HEK293T (cell line): ENCODE measurements at regions not wholly inside any gene's neighbourhood (a gene's known extent, or its start where the extent isn't known, plus 50 kb on each side); places are given as distances from the start of the nearest gene placed in this dataset.

ENCODE experiments used
- CTCF ChIA-PET: fragments of 350-600 bp; formaldehyde crosslinking; extraction: SDS; loops from one replicate; lab custom pipeline; 2021; ENCODE audit warnings: antibody characterized with exemption, inconsistent platforms; lab: Yijun Ruan, JAX
- POLR2A ChIA-PET: fragments of 350-600 bp; formaldehyde crosslinking; extraction: SDS; loops from one replicate; lab custom pipeline; 2020; ENCODE audit warnings: antibody characterized with exemption, inconsistent platforms; lab: Yijun Ruan, JAX
- DNase-seq: peaks from one replicate; pipeline ENCODE4 v3.0.0; 2012; ENCODE audit warnings: mixed read lengths; ENCODE audit errors: extremely low spot score
- ARNT ChIP-seq: fragments of 450-650 bp; IDR thresholded peaks from 2 replicates; pipeline ENCODE4 v1.6.1; 2017; ENCODE audit warnings: mild to moderate bottlenecking
- BHLHE40 ChIP-seq: fragments of 450-650 bp; IDR thresholded peaks from 2 replicates; pipeline ENCODE4 v1.6.1; 2016; ENCODE audit warnings: mild to moderate bottlenecking, moderate library complexity, borderline replicate concordance
- CTBP1 ChIP-seq: fragments of 450-650 bp; IDR thresholded peaks from 2 replicates; pipeline ENCODE4 v1.6.1; 2016; ENCODE audit warnings: borderline replicate concordance
- ELF4 ChIP-seq: fragments of 450-650 bp; IDR thresholded peaks from 2 replicates; pipeline ENCODE4 v1.6.1; 2017; ENCODE audit warnings: antibody characterized with exemption
- FOXA1 ChIP-seq: fragments of 450-650 bp; IDR thresholded peaks from 2 replicates; pipeline ENCODE4 v1.6.1; 2016; ENCODE audit warnings: mild to moderate bottlenecking
- FOXK2 ChIP-seq: fragments of 450-650 bp; IDR thresholded peaks from 2 replicates; pipeline ENCODE4 v1.6.1; 2016; ENCODE audit warnings: mild to moderate bottlenecking
- FOXM1 ChIP-seq: fragments of 450-650 bp; IDR thresholded peaks from 2 replicates; pipeline ENCODE4 v1.6.1; 2017; ENCODE audit warnings: mild to moderate bottlenecking, borderline replicate concordance
- HDGF ChIP-seq: fragments of 450-650 bp; IDR thresholded peaks from 2 replicates; pipeline ENCODE4 v1.6.1; 2017; ENCODE audit warnings: antibody characterized with exemption, borderline replicate concordance
- L3MBTL2 ChIP-seq: fragments of 450-650 bp; conservative IDR thresholded peaks from 2 replicates; pipeline ENCODE4 v1.6.1; 2016; ENCODE audit warnings: mild to moderate bottlenecking
- LEF1 ChIP-seq: fragments of 450-650 bp; IDR thresholded peaks from 2 replicates; pipeline ENCODE4 v1.6.1; 2017; ENCODE audit warnings: mild to moderate bottlenecking, borderline replicate concordance
- NFRKB ChIP-seq: fragments of 450-650 bp; IDR thresholded peaks from 2 replicates; pipeline ENCODE4 v1.6.1; 2016; ENCODE audit warnings: mild to moderate bottlenecking, moderate library complexity
- SP1 ChIP-seq: fragments of 450-650 bp; IDR thresholded peaks from 2 replicates; pipeline ENCODE4 v1.6.1; 2017
- SUZ12 ChIP-seq: fragments of 450-650 bp; IDR thresholded peaks from 2 replicates; pipeline ENCODE4 v1.6.1; 2016; ENCODE audit warnings: mild to moderate bottlenecking
- TARDBP ChIP-seq: fragments of 450-650 bp; IDR thresholded peaks from 2 replicates; pipeline ENCODE4 v1.6.1; 2016
- ZNF384 ChIP-seq: fragments of 450-650 bp; IDR thresholded peaks from 2 replicates; pipeline ENCODE4 v1.6.1; 2016
- TF ChIP-seq, protein P1 (sequence below): fragments of 450-650 bp; IDR thresholded peaks from 2 replicates; pipeline ENCODE4 v1.6.1; 2016

GRCh38 chr11:91374794-91375193, 849.8 kb upstream of the FAT3 start:
- POLR2A ChIA-PET = no interaction called here
- CTCF ChIA-PET = no interaction called here
- no peak for DNase-seq
- TF ChIP-seq FOXM1 = no peak
- no peak for TF ChIP-seq BHLHE40
- TF ChIP-seq HDGF = no peak
- TF ChIP-seq CTBP1 = no peak
- TF ChIP-seq NFRKB = no peak
- no peak for TF ChIP-seq FOXK2
- TF ChIP-seq SUZ12 = no peak
- TF ChIP-seq ZNF384 = no peak

DNA sequence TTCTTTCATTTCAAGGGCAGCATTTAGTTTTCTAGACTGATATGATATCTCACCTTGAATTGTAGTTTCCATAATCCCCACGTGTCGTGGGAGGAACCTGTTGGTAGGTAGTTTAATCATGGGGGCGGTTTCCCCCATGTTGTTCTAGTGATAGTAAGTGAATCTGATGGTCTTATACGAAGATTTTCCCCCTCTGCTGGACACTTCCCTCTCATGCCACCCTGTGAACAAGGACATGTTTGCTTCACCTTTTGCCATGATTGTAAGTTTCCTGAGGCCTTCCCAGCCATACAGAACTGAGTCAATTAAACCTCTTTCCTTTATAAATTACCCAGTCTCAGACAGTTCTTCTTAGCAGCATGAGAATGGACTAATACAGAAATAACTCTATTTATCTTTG, 851.1 kb upstream of the FAT3 start:
- ChIA-PET CTCF (no interaction called here), POLR2A (no interaction called here)
- DNase-seq = no peak
- TF ChIP-seq FOXK2 = no peak
- no peak for TF ChIP-seq L3MBTL2
- no peak for TF ChIP-seq NFRKB
- TF ChIP-seq TARDBP = no peak
- no peak for TF ChIP-seq LEF1
- no peak for TF ChIP-seq SUZ12
- TF ChIP-seq ARNT = no peak
- no peak for TF ChIP-seq FOXA1
- TF ChIP-seq, protein P1, sequence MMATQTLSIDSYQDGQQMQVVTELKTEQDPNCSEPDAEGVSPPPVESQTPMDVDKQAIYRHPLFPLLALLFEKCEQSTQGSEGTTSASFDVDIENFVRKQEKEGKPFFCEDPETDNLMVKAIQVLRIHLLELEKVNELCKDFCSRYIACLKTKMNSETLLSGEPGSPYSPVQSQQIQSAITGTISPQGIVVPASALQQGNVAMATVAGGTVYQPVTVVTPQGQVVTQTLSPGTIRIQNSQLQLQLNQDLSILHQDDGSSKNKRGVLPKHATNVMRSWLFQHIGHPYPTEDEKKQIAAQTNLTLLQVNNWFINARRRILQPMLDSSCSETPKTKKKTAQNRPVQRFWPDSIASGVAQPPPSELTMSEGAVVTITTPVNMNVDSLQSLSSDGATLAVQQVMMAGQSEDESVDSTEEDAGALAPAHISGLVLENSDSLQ = no peak
- TF ChIP-seq CTBP1 = no peak
- no peak for TF ChIP-seq SP1
- TF ChIP-seq BHLHE40 = no peak
- TF ChIP-seq ZNF384 = no peak
- TF ChIP-seq FOXM1 = no peak
- TF ChIP-seq HDGF = no peak
- no peak for TF ChIP-seq ELF4

DNA sequence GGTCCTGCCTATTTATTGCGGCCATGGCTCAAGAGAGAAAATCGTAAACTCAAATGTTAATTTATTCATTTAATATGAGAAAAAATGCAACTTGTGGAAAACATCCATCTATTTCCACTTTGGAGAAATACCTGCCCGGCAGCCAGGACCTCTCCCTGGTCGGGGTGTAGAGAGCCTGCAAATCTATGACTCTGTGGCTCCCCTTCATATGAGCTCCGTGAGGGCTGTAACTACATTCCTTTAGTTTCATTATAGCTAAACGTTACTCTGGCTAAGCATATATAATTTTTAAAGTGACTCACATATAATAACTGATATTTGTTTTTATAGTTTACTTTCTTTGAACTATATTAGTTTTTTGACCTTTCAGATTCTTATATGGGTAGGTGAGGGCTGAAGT, 857.8 kb upstream of the FAT3 start:
- ChIA-PET CTCF (no interaction called here), POLR2A (no interaction called here)
- TF ChIP-seq LEF1 (no peak), ARNT (no peak), ZNF384 (no peak), FOXA1 (no peak), L3MBTL2 (no peak), BHLHE40 (no peak), FOXK2 (no peak), ELF4 (no peak)
- DNase-seq = no peak

DNA sequence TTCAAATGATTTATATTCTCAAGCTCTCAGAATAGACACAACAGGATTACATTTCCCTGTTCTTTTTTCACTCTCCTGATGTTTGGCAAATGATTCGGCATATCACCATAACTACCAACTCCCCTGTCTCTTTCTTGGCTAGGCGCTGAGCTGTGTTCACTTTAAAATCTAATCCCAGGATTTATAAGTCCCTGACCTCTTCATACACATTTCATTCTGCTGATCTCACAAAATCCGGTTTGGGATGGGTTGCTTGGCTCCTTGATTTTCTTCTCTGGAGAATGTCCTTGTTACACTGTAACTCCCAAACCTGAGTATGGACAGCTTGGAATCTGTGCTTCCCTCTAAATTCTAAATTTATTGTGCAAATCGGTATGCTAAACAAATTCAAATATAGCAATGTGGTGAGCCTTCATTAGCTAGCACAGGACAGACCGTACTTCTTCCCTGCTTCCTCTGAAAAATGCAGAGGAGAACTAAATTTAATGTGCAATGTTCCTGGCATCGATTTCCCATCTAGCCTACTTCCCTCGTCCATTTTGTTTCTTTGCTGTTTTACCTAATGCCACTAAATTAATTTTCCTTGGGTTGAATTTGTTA, 858.5 kb upstream of the FAT3 start:
- TF ChIP-seq ZNF384 (no peak), ELF4 (no peak)
- no peak for DNase-seq
- ChIA-PET POLR2A (no interaction called here), CTCF (no interaction called here)

DNA sequence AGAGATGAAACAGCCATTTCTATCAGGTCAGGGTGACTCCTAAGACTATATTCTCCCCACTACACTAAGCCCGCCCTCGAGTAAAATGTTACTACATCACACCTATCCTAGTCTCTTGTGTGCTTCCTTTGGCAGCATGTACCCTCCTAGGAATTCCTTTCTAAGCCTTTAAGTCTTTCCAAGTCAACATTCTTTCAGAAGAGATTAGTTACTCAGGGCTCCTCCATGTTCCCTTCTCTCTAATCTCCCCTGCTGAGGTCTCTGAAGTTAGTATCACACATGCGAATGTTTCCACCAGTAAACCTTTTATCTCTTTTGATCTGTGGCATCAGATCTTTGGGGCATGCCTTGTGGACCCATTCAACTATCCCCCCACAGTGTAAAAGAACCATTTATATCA, 873.7 kb upstream of the FAT3 start:
- TF ChIP-seq ARNT (no peak), NFRKB (no peak), LEF1 (no peak), CTBP1 (no peak), HDGF (no peak), SUZ12 (no peak), BHLHE40 (no peak), FOXK2 (no peak), TARDBP (no peak), ELF4 (no peak), SP1 (no peak), FOXA1 (no peak), L3MBTL2 (no peak), FOXM1 (no peak)
- TF ChIP-seq, protein P1 = no peak
- DNase-seq = no peak
- CTCF ChIA-PET = no interaction called here
- POLR2A ChIA-PET = no interaction called here

DNA sequence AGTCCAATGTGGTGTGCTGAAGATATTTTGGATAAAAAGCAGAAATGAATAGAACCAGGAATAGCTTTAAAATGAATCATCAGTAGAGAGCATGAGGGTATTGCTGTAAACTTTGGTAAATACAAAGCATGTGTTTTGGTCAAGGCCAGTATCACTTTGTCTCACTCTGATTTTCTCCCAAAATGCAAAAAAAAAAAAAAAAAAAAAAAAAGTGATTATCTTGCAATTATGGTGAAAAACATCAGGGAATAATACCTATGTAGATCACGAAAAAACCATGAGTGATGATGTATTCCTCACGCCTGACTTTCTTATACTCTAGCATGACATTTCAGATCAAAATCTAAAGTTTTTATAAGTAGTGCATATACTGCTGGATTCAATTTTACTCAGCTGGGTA, 897.9 kb upstream of the FAT3 start:
- CTCF ChIA-PET = no interaction called here
- DNase-seq = no peak
- TF ChIP-seq FOXM1 (no peak), ARNT (no peak), ZNF384 (no peak), L3MBTL2 (no peak), FOXK2 (no peak), TARDBP (no peak), SUZ12 (no peak), CTBP1 (no peak), ELF4 (no peak), HDGF (no peak), FOXA1 (no peak), BHLHE40 (no peak), SP1 (no peak), NFRKB (no peak), LEF1 (no peak)
- TF ChIP-seq, protein P1 = no peak
- POLR2A ChIA-PET = no interaction called here
